ENCODE measurements at regions not wholly inside any gene's neighbourhood (a gene's known extent, or its start where the extent isn't known, plus 50 kb on each side); places are given as distances from the start of the nearest gene placed in this dataset.

GRCh38 chr6:158916617-158917016 lies 83.4 kb downstream of the RSPH3 start:
- TF ChIP-seq, protein P1, sequence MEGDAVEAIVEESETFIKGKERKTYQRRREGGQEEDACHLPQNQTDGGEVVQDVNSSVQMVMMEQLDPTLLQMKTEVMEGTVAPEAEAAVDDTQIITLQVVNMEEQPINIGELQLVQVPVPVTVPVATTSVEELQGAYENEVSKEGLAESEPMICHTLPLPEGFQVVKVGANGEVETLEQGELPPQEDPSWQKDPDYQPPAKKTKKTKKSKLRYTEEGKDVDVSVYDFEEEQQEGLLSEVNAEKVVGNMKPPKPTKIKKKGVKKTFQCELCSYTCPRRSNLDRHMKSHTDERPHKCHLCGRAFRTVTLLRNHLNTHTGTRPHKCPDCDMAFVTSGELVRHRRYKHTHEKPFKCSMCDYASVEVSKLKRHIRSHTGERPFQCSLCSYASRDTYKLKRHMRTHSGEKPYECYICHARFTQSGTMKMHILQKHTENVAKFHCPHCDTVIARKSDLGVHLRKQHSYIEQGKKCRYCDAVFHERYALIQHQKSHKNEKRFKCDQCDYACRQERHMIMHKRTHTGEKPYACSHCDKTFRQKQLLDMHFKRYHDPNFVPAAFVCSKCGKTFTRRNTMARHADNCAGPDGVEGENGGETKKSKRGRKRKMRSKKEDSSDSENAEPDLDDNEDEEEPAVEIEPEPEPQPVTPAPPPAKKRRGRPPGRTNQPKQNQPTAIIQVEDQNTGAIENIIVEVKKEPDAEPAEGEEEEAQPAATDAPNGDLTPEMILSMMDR (conservative IDR thresholded peaks at IDR 0.05; ENCODE audit: low read length) = no peak
- no peak for TF ChIP-seq EZH2phosphoT487 (IDR thresholded peaks at IDR 0.05; ENCODE audit: borderline replicate concordance, low read depth, low read length)

All from OCI-LY7 (cell line).